WTC11 (cell line): ENCODE measurements at regions not wholly inside any gene's neighbourhood (a gene's known extent, or its start where the extent isn't known, plus 50 kb on each side); places are given as distances from the start of the nearest gene placed in this dataset.

Experiments
- ATAC-seq: fragments of 200-7000 bp; cut with Tn5 transposase; 2 replicates; pipeline ENCODE4 v1.10.0; 2021; ENCODE audit warnings: mild to moderate bottlenecking, moderate library complexity
- CTCF ChIA-PET: fragments of 300-600 bp; sonication (Branson Sonifier 250); formaldehyde crosslinking; loops from one replicate; lab custom pipeline; 2021; ENCODE audit warnings: antibody characterized with exemption; lab: Charles Lee
- POLR2A ChIA-PET: fragments of 350-600 bp; sonication (Branson Sonifier 250); formaldehyde crosslinking; loops from one replicate; lab custom pipeline; 2021; ENCODE audit warnings: antibody characterized with exemption; lab: Charles Lee
- DNase-seq: peaks from one replicate; pipeline ENCODE4 v3.0.0; 2021; ENCODE audit warnings: low spot score
- H3K27ac Mint-ChIP-seq: 2 replicates; pipeline ENCODE4 v1.8.0; 2021; ENCODE audit warnings: mixed read lengths
- H3K27me3 Mint-ChIP-seq: 2 replicates; pipeline ENCODE4 v1.8.0; 2021; ENCODE audit warnings: low read depth, mild to moderate bottlenecking, moderate library complexity, mixed read lengths
- H3K36me3 Mint-ChIP-seq: 2 replicates; pipeline ENCODE4 v1.8.0; 2021; ENCODE audit warnings: mixed read lengths
- H3K4me1 Mint-ChIP-seq: 2 replicates; pipeline ENCODE4 v1.8.0; 2022; ENCODE audit warnings: mixed read lengths
- H3K4me3 Mint-ChIP-seq: 2 replicates; pipeline ENCODE4 v1.8.0; 2021; ENCODE audit warnings: mild to moderate bottlenecking, moderate library complexity, mixed read lengths
- H3K9me3 Mint-ChIP-seq: 2 replicates; pipeline ENCODE4 v1.8.0; 2021; ENCODE audit warnings: mixed read lengths
- CDX4 ChIP-seq: fragments of 250-450 bp; sonication (Bioruptor Pico); IDR thresholded peaks from 2 replicates; pipeline ENCODE4 v1.9.0; 2021; ENCODE audit warnings: moderate library complexity, mild to moderate bottlenecking, inconsistent platforms, borderline replicate concordance
- E2F1 ChIP-seq: sonication (generic); formaldehyde crosslinking; IDR thresholded peaks from 2 replicates; pipeline ENCODE4 v1.8.0; 2022; ENCODE audit warnings: mild to moderate bottlenecking, missing genetic modification reagents
- GABPB1 ChIP-seq: sonication (generic); formaldehyde crosslinking; IDR thresholded peaks from 2 replicates; pipeline ENCODE4 v1.8.1; 2023; ENCODE audit warnings: mild to moderate bottlenecking, missing genetic modification reagents
- HMGXB4 ChIP-seq: sonication (generic); formaldehyde crosslinking; IDR thresholded peaks from 2 replicates; pipeline ENCODE4 v1.8.1; 2023; ENCODE audit warnings: mild to moderate bottlenecking, moderate library complexity, missing genetic modification reagents
- KAT7 ChIP-seq: sonication (generic); formaldehyde crosslinking; IDR thresholded peaks from 2 replicates; pipeline ENCODE4 v1.8.1; 2023; ENCODE audit warnings: missing genetic modification reagents, mild to moderate bottlenecking, borderline replicate concordance
- NR2C2 ChIP-seq: sonication (generic); formaldehyde crosslinking; IDR thresholded peaks from 2 replicates; pipeline ENCODE4 v1.8.0; 2022; ENCODE audit warnings: mild to moderate bottlenecking, missing genetic modification reagents
- NR3C1 ChIP-seq: sonication (generic); formaldehyde crosslinking; conservative IDR thresholded peaks from 2 replicates; pipeline ENCODE4 v1.8.1; 2023; ENCODE audit warnings: low read depth, mild to moderate bottlenecking, missing genetic modification reagents
- SMAD4 ChIP-seq: sonication (generic); formaldehyde crosslinking; IDR thresholded peaks from 2 replicates; pipeline ENCODE4 v1.8.0; 2022; ENCODE audit warnings: mild to moderate bottlenecking, missing genetic modification reagents
- SOX15 ChIP-seq: fragments of 250-450 bp; sonication (Bioruptor Pico); IDR thresholded peaks from 2 replicates; pipeline ENCODE4 v1.9.0; 2021; ENCODE audit warnings: mild to moderate bottlenecking
- ZNF138 ChIP-seq: sonication (generic); formaldehyde crosslinking; conservative IDR thresholded peaks from 2 replicates; pipeline ENCODE4 v1.8.1; 2022; ENCODE audit warnings: mild to moderate bottlenecking, moderate library complexity, missing genetic modification reagents
- ZNF416 ChIP-seq: fragments of 250-450 bp; sonication (Bioruptor Pico); IDR thresholded peaks from 2 replicates; pipeline ENCODE4 v1.9.0; 2021; ENCODE audit warnings: mild to moderate bottlenecking, inconsistent platforms
- ZNF512 ChIP-seq: sonication (generic); formaldehyde crosslinking; IDR thresholded peaks from 2 replicates; pipeline ENCODE4 v1.8.1; 2022; ENCODE audit warnings: missing genetic modification reagents, borderline replicate concordance
- TF ChIP-seq, protein P1 (sequence below): sonication (generic); formaldehyde crosslinking; IDR thresholded peaks from 2 replicates; pipeline ENCODE4 v1.8.1; 2023; ENCODE audit warnings: mild to moderate bottlenecking, missing genetic modification reagents
- TF ChIP-seq, protein P2 (sequence below): sonication (generic); formaldehyde crosslinking; IDR thresholded peaks from 2 replicates; pipeline ENCODE4 v1.8.1; 2022; ENCODE audit warnings: mild to moderate bottlenecking, moderate library complexity, missing genetic modification reagents
- TF ChIP-seq, protein P3 (sequence below): sonication (generic); formaldehyde crosslinking; IDR thresholded peaks from 2 replicates; pipeline ENCODE4 v1.8.0; 2023; ENCODE audit warnings: missing genetic modification reagents
- TF ChIP-seq, protein P4 (sequence below): sonication (generic); formaldehyde crosslinking; IDR thresholded peaks from 2 replicates; pipeline ENCODE4 v1.8.1; 2022; ENCODE audit warnings: mild to moderate bottlenecking, missing genetic modification reagents, moderate library complexity, borderline replicate concordance

DNA sequence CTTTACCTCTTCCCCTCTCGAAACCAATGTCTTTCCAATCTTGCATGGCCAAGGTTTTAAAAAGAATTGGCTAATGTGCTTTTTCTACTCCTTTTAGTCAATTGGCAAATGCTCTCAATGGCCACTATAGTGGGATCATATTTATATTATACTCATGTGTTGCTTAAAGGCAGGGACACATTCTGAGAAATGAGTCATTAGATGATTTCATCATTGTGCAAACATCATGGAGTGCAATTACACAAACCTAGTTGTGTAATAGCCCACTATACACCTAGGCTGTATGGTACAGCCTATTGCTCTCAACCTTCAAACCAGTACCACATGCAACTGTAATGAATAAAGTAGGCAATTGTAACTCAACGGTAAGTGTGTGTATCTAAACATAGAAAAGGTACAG is 180.9 kb downstream of the HS3ST3A1 start:
- ATAC-seq, result no peak
- DNase-seq, result no peak
- H3K36me3 Mint-ChIP-seq, result no peaks in the 10 kb centered on the region
- TF ChIP-seq SMAD4 (CRISPR knock-in tag) (no peak), ZNF512 (CRISPR knock-in tag) (no peak), E2F1 (CRISPR knock-in tag) (no peak), GABPB1 (CRISPR knock-in tag) (peak; percentile 95)
- TF ChIP-seq, all 79 proteins: peak for 1
- POLR2A ChIA-PET, result no interaction called here
- Mint-ChIP-seq H3K4me1 (no peaks in the 10 kb centered on the region), H3K4me3 (no peak overlapping the region), H3K27me3 (no peaks in the 10 kb centered on the region; the same call in 1 of the 2 replicates), H3K9me3 (peaks cover 5% of the 10 kb centered on the region), H3K27ac (no peak overlapping the region)
- CTCF ChIA-PET, result no interaction called here

- Mint-ChIP-seq H3K4me1 (no peaks in the 10 kb centered on the region), H3K27ac (no peak overlapping the region), H3K36me3 (no peaks in the 10 kb centered on the region), H3K4me3 (no peak overlapping the region), H3K27me3 (no peaks in the 10 kb centered on the region; the same call in 1 of the 2 replicates), H3K9me3 (peaks cover 8% of the 10 kb centered on the region)
- ATAC-seq, result no peak
- no peak for DNase-seq
- CTCF ChIA-PET, result no interaction called here
- POLR2A ChIA-PET, result no interaction called here
- TF ChIP-seq SOX15 (CRISPR knock-in tag) (no peak), HMGXB4 (CRISPR knock-in tag) (no peak), KAT7 (no peak), ZNF416 (no peak), NR3C1 (CRISPR knock-in tag) (no peak), CDX4 (CRISPR knock-in tag) (no peak), ZNF138 (CRISPR knock-in tag) (no peak), NR2C2 (CRISPR knock-in tag) (no peak)
- TF ChIP-seq, protein P1, sequence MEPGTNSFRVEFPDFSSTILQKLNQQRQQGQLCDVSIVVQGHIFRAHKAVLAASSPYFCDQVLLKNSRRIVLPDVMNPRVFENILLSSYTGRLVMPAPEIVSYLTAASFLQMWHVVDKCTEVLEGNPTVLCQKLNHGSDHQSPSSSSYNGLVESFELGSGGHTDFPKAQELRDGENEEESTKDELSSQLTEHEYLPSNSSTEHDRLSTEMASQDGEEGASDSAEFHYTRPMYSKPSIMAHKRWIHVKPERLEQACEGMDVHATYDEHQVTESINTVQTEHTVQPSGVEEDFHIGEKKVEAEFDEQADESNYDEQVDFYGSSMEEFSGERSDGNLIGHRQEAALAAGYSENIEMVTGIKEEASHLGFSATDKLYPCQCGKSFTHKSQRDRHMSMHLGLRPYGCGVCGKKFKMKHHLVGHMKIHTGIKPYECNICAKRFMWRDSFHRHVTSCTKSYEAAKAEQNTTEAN (CRISPR knock-in tag), result no peak
- TF ChIP-seq, protein P2, sequence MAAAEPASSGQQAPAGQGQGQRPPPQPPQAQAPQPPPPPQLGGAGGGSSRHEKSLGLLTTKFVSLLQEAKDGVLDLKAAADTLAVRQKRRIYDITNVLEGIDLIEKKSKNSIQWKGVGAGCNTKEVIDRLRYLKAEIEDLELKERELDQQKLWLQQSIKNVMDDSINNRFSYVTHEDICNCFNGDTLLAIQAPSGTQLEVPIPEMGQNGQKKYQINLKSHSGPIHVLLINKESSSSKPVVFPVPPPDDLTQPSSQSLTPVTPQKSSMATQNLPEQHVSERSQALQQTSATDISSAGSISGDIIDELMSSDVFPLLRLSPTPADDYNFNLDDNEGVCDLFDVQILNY (CRISPR knock-in tag), result no peak
- TF ChIP-seq, protein P3, sequence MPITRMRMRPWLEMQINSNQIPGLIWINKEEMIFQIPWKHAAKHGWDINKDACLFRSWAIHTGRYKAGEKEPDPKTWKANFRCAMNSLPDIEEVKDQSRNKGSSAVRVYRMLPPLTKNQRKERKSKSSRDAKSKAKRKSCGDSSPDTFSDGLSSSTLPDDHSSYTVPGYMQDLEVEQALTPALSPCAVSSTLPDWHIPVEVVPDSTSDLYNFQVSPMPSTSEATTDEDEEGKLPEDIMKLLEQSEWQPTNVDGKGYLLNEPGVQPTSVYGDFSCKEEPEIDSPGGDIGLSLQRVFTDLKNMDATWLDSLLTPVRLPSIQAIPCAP (CRISPR knock-in tag), result no peak
- TF ChIP-seq, protein P4, sequence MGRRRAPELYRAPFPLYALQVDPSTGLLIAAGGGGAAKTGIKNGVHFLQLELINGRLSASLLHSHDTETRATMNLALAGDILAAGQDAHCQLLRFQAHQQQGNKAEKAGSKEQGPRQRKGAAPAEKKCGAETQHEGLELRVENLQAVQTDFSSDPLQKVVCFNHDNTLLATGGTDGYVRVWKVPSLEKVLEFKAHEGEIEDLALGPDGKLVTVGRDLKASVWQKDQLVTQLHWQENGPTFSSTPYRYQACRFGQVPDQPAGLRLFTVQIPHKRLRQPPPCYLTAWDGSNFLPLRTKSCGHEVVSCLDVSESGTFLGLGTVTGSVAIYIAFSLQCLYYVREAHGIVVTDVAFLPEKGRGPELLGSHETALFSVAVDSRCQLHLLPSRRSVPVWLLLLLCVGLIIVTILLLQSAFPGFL (CRISPR knock-in tag), result no peak
Observed at GRCh38 chr17:13420418-13420826, 181.3 kb downstream of the HS3ST3A1 start.
